ENCODE measurements at regions not wholly inside any gene's neighbourhood (a gene's known extent, or its start where the extent isn't known, plus 50 kb on each side); places are given as distances from the start of the nearest gene placed in this dataset.

GRCh38 chr2:223107825-223108224, 55.8 kb downstream of the KCNE4 start:
- DNase-seq (ENCODE audit: low read depth): no peak

GRCh38 chr2:223108351-223109050, 56.5 kb downstream of the KCNE4 start:
- DNase-seq (ENCODE audit: low read depth): peak; percentile 94

GRCh38 chr2:223109341-223109740, 57.4 kb downstream of the KCNE4 start:
- DNase-seq (ENCODE audit: low read depth): peak; percentile 79

- peak; percentile 21 for DNase-seq (ENCODE audit: low read depth)
Measured at GRCh38 chr2:223113161-223113560, 61.2 kb downstream of the KCNE4 start.

GRCh38 chr2:223114170-223114569, 62.2 kb downstream of the KCNE4 start:
- no peak for DNase-seq (ENCODE audit: low read depth)

GRCh38 chr2:223114917-223115316, 62.9 kb downstream of the KCNE4 start:
- DNase-seq (ENCODE audit: low read depth): no peak

- DNase-seq (ENCODE audit: low read depth): no peak
Measured at GRCh38 chr2:223117533-223117932, 65.5 kb downstream of the KCNE4 start.

- DNase-seq (ENCODE audit: low read depth): no peak
Measured at GRCh38 chr2:223121283-223121682, 69.3 kb downstream of the KCNE4 start.

GRCh38 chr2:223122781-223123180, 70.8 kb downstream of the KCNE4 start:
- no peak for DNase-seq (ENCODE audit: low read depth)

GRCh38 chr2:223123855-223124610, 72.0 kb downstream of the KCNE4 start:
- DNase-seq (ENCODE audit: low read depth): no peak

- no peak for DNase-seq (ENCODE audit: low read depth)
Measured at GRCh38 chr2:223141606-223142005, 89.6 kb downstream of the KCNE4 start.

- DNase-seq (ENCODE audit: low read depth): no peak
Measured at GRCh38 chr2:223142118-223142517, 90.1 kb downstream of the KCNE4 start.

GRCh38 chr2:223147431-223147830, 95.4 kb downstream of the KCNE4 start:
- no peak for DNase-seq (ENCODE audit: low read depth)

- DNase-seq (ENCODE audit: low read depth): no peak
Measured at GRCh38 chr2:223148516-223148915, 96.5 kb downstream of the KCNE4 start.

GRCh38 chr2:223155956-223156355, 104.0 kb downstream of the KCNE4 start:
- no peak for DNase-seq (ENCODE audit: low read depth)

GRCh38 chr2:223161873-223162458, 110.0 kb downstream of the KCNE4 start:
- DNase-seq (ENCODE audit: low read depth): no peak

- DNase-seq (ENCODE audit: low read depth): peak; percentile 47
Measured at GRCh38 chr2:223165423-223166214, 113.6 kb downstream of the KCNE4 start.

GRCh38 chr2:223166215-223166493, 114.2 kb downstream of the KCNE4 start:
- DNase-seq (ENCODE audit: low read depth): no peak

- DNase-seq (ENCODE audit: low read depth): no peak
Measured at GRCh38 chr2:223166983-223167650, 115.1 kb downstream of the KCNE4 start.

- DNase-seq (ENCODE audit: low read depth): peak; percentile 16
Measured at GRCh38 chr2:223169830-223170605, 118.0 kb downstream of the KCNE4 start.

- DNase-seq (ENCODE audit: low read depth): no peak
Measured at GRCh38 chr2:223176970-223177369, 125.0 kb downstream of the KCNE4 start.

Data from amniotic epithelial cell (primary cell).